HG03175 (cell line): ENCODE measurements at regions not wholly inside any gene's neighbourhood (a gene's known extent, or its start where the extent isn't known, plus 50 kb on each side); places are given as distances from the start of the nearest gene placed in this dataset.

ENCODE experiments used
- ATAC-seq: cut with Tn5 transposase; IDR thresholded peaks from one replicate; pipeline ENCODE4 v1.9.1; 2021; ENCODE audit warnings: mild to moderate bottlenecking, moderate library complexity; ENCODE audit not compliant: unreplicated experiment

DNA sequence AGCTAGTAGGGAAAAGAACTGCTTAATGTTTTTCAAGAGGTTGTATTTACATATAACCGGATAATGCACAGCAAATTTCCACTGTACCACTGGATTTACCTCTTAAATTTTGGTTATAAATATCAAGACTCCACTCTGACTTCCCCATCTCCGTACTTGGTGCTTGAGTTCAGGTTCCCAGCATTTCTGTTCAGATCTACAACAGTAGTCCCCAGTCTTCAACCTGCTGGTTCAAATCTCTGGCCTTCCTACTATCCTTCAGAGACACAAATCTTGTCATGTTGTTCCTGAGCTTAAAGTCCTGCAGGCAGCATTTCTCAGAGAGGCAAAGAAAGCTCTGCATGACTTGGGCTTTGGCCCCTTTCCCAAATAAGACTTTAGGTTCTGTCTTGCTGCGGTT lies 392.6 kb upstream of the ATP5MC3 start:
- ATAC-seq = no peak

DNA sequence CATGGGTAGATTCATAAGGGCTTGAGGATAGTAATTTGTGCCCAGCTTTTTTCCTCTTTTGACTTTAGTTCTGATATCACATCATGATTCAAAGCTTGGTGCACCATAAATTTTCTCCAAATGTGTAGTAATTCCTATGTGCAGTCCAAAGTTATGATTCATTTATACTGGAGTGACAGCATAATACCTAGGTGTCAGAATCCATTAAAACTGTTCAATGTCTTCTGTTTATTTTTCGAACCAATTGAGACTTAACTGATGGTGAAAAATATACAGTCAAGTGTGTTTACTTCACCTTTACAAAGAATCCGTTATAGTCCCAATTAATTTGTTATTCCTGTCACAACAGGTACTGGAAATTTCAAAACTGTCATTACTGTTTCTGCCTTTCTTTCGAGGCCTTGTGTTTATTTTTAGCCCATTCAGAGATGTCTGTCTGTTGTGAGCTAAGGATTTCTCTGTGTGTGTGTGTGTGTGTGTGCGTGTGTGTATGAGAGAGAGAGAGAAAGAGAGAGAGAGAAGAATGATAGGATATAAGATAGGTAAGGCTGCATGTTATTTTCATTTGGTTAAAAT lies 389.7 kb upstream of the ATP5MC3 start:
- no peak for ATAC-seq

DNA sequence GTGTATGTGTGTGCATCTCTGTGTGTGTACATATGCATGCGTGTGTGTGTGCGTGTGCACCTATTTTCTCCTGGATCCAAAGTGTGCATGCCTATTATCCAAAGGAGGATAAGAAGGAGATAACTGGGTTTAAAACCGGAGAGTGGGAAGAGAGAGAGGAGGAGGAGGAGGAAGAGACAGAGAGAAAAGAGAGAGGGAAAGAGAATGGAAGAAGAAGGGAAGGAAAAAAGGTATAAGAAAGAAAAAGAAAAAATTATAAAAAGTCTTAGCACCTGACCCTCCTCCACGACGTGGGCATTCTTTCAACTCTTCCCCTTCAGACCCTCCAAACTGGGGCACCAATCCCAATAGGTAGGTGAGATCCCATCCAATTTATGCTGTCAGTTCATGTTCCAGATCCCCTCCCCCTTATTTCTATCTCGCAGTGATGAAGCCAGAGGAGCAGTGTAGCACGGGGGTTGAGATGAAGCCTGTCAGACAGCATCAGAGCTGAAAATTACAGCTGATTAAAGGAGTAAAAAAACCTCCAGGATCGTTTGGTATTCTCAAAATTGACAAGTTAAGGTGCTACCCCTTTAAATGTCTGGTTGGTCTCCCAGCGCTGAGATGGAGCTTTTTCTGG lies 386.7 kb upstream of the ATP5MC3 start:
- no peak for ATAC-seq

DNA sequence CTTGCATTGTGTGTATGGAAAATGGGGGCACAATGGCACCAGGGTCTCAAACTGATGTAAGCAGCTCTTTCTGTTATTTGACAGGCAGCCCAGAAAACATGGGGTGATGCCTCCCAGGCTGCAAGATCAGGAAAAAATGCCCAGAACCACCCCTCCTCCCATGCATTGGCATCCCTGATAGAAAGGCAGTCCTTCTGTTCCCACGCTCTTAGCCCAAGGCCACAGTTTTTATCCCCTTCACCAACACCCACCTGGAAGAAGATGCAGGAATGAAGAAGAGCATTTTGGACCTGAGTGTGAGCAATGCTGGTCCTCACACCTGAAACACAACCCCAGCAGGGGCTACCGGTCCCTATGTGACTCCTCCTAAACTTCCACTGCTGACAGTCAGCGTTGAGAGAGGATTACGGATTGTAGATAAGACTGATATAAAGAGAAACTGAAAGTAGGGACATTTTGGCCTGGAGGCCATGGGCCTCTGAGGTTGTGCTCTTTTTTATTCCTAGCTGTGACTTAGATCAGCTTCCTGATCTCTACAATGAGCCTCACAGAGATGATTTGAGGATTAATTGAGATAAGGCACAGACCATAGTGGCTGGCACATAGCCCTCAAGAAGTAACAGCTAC lies 386.0 kb upstream of the ATP5MC3 start:
- no peak for ATAC-seq

DNA sequence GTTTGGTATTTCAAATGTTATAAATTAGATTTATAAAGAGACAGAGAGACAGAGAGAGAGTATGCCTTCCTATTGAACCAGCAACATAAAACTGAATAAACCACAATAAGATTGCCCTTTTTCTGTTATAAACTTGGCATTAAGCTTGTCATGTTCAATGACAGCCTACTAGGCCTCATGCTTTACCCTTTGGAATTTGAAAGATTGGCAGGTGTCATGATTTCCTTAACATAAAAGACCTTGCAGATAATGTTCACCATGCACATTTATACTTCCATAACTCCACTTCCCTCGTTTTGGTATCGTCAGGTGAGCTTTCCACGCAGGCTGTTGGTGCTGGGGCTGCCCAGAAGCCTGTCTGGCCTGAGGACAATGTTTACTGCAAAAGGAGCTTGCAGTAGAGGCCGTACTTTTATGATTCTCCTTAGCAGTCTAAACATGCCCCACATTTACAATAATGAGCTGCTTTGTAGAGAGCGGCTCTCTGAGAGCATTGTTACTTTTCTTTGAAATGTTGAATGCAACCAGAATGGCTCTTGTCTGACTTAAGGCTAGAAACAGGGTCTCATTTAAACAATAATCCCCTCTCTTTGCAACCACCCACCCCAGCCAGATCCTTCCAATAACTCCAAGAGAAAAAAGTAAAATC lies 379.1 kb upstream of the ATP5MC3 start:
- ATAC-seq = no peak

DNA sequence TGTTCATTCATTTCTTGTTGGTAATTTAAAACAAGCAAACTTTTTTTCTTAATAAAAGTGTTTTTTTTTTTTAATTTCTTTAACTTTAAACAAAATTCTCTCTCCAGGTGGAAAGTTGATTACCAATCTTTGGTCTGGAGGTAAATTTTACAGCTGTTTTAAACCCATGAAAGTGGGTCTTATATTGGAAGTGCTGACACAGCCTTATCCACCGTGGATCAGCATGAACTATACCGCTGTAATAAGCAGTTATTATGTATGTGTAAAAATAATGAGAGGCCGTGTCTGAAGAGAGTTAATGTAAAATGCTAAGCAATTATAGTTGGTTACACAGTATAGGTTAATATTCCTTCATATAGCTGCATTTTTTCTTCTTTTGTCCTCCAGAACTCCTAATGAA lies 378.1 kb upstream of the ATP5MC3 start:
- no peak for ATAC-seq

DNA sequence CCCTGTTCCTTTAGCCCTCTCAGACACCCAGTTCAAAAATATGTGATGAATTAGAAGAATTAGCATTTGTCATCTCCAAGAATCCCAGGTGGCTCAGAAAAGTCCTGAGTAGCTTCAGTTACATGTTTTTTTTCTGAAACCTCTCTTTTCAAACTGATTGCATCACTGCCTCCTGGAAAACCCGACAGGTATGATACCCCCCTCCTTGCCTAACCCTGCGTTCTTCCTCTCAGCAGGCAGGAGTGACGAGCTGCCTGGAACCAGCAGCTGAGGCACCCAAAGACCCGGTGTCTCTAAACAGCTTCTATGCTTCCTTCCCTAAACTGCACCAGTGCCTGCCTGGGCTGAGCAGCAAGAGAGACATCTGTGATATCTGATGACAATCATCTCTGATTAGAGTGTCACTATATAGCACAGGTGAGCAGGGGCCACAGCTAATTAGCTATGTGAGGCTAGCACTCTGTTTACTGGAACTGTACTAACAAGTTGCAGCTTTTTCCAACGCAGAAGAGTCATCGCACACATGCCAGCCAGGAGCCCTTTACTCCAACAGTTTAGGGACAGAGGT lies 376.4 kb upstream of the ATP5MC3 start:
- no peak for ATAC-seq

DNA sequence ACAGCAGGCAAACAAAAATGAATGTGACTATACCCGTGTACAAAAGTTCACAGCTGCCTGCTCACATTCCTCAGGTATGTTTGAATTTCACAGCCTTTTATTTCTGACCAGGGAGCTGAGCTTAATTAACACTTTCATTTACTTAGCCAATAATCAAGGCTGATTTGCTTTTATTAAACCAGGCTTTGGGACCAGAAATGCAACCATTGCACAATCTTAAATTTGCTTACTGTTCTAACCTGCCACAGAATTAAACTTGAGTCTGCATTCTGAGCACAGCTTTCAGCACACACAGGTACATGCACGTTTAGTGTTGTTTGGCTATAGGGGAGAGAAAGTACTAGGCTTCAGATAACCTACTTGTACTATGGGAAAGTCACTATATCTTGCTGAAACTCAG lies 372.4 kb upstream of the ATP5MC3 start:
- no peak for ATAC-seq

DNA sequence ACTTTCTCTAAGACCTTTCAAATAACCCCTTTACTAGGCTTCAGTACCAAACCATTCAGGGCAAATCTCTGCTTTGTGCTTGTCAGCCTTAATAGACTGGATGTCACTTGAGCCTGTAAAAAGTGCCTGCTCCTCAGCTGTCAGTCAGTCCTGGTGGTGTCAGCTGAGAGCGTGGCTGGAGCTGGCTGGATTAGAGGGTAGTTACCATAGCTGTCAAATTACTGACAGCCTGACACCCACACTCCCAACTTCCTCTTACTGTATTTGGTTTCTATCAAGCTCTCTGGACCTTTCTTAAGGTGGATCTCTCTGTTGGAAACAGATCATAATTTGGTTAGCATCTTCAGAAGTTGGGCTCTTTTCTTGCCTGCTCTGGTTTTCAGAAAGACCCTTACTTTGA lies 371.4 kb upstream of the ATP5MC3 start:
- ATAC-seq = no peak

DNA sequence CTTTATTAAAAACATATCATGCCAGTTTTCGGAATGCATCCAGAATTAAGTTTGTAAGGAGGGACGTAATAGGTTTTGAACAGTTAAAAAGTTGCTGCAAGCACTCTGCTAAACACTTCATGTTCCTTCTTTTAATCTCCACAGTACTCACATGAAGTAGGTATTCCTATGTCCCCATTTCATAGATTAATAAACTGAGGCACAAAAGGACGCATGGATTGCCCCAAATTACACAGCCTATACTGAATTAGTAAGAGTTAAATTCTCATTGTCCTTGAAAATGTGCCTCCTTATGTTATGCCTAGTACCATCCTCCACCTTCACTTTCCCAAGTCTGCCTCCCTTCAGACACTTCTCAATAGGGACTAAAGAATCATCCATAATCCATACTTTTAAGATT lies 358.9 kb upstream of the ATP5MC3 start:
- no peak for ATAC-seq

DNA sequence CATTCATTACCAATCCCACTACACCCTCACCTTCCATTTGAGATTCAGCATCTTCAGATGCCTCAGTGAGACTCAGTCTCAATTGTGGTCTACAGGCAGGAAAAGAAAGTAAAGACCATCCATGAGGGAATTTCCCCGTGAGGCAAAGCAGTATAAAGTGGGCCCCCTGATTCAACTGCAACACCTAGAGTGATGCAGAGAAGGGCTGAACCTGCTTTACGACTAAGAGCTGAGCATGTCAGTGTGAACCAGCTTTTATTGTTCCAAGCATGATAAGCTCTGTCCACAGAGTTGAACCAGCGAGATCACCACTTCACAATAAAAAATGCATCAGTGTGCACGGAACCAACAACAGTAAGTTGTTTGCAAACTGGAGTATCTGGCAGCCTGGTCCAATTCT lies 357.6 kb upstream of the ATP5MC3 start:
- no peak for ATAC-seq

DNA sequence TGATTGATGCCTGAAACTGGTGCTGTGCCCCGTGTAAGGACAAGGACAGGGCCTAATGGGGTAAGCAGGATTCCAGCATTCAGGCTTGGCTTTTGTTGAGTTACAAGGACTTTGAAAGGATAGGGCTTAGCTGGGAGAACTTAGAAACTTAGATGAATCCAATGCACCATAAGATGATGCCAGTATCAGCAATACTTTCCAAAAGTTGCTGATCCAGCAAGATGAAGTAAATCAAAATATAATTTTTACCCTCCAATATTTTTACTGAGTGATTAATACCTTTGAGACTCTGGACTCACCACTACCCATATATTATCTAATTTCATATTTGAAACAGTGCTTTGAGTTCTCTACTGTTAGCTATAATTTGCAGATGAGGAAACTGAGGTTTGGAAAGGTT lies 354.5 kb upstream of the ATP5MC3 start:
- no peak for ATAC-seq

DNA sequence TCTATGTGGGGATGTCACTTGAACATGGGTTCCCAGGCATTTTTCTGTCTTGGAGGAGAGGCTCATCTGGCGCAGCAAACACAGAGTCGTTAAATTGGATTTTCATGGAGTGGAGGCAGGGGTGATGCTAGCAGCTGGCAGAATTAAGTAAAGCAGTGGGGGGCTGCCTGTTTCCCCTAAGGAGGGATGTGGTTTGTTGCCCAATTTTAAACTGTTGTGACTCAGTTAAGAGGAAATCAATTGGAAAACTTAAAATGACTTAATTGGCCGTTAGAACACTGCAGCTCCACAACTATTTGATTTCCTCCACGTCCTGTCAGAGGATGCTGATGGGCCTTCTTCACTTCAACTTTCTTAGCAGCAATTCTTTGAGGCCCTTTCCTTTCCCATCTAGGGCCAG lies 354.1 kb upstream of the ATP5MC3 start:
- no peak for ATAC-seq

DNA sequence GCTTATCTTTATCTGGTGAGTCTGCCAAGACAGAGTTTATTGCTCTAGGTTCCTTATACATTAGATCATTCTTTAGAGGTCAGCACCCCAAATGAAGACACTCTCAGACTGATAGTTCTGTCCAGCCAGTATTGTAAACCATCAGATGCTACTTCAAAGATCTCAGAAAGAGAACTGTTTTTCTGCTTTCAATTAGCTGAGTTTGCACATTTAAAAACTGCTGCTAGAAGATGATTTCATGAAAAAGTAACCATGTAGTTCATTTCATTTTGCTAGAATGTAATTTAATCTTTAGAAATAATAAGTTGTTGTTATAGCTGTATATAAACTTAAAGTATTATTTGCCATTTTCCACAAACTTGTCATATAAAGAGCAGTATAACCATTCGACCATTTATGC lies 344.5 kb upstream of the ATP5MC3 start:
- no peak for ATAC-seq

DNA sequence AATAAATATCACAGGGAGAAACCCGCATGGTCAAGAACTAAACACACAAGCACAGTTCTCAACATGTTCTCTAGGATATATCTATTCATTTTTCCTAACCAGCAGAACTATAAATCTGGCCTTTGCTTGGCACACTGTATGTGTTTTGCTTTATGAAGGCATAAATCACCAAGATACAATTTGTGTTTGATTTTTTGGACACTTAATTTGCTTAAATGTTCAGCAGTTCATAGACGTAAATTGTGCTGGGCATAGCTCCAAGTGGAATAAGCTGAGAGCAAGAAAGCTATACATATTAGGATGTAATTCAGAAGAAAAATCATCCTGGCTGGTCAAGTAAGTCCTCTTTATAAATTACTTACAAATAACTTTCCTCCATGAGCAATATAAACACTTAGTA lies 341.5 kb upstream of the ATP5MC3 start:
- ATAC-seq = no peak

DNA sequence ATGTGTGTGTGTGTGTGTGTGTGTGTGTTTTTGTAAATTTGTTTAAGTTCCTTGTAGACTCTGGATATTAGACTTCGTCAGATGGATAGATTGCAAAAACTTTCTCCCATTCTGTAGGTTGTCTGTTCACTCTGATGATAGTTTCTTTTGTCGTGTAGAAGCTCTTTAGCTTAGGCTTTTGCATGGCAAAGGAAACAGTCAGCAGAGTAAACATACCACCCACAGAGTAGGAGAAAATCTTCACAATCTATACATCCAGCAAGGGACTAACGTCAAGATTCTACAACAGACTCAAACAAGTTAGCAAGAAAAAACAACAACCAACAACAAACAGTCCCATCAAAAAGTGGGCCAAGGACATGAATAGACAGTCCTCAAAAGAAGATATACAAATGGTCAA lies 336.7 kb upstream of the ATP5MC3 start:
- no peak for ATAC-seq

DNA sequence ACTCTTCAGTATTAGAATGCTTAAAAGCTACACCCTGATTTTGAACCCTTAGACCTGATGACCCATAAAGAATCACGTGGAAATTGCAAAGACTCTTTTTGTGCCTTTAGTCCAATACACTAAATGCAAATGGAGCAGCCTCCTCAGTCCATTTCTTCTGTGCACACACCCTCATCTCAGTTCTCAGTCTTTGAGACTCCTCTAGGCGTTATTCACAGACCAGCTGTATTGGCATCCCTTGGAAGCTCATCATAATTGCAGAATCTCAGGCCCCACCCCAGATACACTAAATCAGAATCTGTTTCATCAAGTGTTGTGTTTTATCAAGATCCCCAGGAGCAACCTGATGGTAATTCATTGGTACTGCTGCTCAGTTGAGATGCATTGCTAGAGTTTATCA lies 335.0 kb upstream of the ATP5MC3 start:
- no peak for ATAC-seq

DNA sequence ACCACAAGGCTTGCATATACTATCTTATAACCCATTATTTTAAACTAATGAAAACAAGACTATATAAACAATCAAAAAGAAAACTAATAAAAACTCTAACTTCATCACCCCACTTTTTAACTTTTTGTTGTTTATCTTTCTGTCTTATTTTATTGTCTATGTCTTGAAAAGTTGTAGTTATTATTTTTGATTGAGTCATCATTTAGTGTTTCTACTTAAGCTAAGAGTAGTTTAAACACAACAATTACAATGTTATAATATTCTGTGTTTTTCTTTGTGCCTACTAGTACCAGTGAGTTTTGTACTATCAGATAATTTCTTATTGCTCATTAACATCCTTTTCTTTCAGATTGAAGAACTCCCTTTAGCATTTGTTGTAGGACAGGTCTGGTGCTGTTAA lies 318.7 kb upstream of the ATP5MC3 start:
- no peak for ATAC-seq

DNA sequence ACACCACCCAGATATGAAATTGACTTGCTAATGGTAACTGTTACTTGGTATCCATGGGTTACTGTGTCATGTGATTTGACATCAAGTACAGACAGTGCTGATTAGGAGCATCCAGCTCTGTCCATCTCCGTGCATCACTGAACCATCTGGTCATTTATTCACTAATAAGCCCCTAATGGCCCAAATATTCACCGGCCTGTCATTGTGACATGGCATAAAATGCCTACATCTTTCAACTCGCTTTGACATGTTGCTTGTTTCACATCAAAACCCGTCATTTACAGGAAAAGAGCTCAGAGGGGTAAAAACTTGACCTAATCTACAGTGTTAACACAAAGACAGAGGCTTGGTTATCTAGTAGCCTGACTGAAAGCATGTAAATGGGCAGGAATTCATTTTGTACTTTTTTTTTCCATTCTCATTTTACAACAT lies 308.9 kb upstream of the ATP5MC3 start:
- ATAC-seq = no peak

DNA sequence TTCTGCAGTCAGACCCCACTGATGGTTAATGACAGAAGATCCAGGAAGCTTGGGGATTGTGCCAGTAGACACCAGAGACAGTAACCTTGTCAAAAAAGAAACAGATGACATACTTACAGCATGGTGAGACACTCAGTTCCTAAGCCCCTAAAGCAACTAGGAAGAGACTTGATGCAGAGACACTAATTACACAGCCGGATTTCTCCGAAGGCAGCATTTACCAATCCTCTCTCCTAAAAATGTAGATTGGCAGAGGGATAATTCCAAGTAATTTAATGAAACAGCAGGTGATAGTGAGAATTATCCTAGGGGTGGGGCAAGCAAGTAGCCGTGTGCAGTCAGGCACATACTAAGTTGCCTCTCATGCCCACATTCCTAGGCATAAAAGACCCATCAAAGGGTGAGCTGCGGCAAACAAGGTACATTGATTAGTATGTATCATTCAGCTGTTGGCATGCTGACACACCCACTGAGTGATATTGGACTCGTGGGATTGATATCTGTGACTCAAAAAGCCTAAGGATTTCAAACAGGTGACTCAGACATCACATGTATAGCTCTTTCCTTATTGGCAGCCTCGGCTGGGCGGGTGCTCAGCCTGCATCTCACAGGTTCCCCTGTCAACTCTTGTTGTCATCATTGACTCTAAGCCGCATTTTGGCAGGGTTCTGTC lies 296.7 kb upstream of the ATP5MC3 start:
- no peak for ATAC-seq

DNA sequence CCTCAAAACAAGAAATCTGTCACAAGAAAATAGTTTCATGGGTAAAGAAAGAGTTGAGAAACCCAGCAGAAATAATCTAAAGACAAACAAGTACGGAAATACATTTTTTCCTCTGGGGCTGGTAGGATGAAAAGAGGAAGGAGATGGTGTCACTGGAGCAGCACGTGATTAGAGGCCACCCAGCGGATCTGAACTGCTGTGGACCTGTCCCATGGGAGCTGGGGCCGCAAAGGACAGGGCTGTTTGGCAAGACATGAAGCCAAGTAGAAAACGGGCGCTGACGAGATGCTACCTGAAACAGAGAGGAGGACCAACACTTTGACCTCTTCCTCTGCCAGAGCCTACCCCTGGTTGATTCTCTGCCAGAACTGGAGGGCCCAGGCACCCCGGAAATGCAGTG lies 295.4 kb upstream of the ATP5MC3 start:
- no peak for ATAC-seq
